ENCODE measurements at regions not wholly inside any gene's neighbourhood (a gene's known extent, or its start where the extent isn't known, plus 50 kb on each side); places are given as distances from the start of the nearest gene placed in this dataset.

GRCh38 chr14:58846682-58847465 is 209.1 kb downstream of the DACT1 start:
- H3K36me3 ChIP-seq (replicated peaks in 1 of 2; ENCODE audit: control insufficient read depth in 1 of 2, insufficient read depth in 2 of 2, low read length in 2 of 2): no peaks in the 10 kb centered on the region
- 32% methylated on average over 5 of the region's 5 CpGs for WGBS (ENCODE audit: low lambda C conversion rate)
- no peaks in the 10 kb centered on the region for H3K9me3 ChIP-seq (ENCODE audit: low read length)
- BruUV-seq (replicated peaks): no TSS peak
- H3K4me2 ChIP-seq (ENCODE audit: low read depth, low read length): no peak overlapping the region
- in situ Hi-C loops (cut with HindIII; ENCODE audit: extremely low pct_ligation_motif_present, low pct_unique_long_range_greater_than_20kb) (no loop called here), intact Hi-C loops (cut with micrococcal nuclease; ENCODE audit: unreplicated experiment) (no loop called here)
- FAIRE-seq: no peak
- no peaks in the 10 kb centered on the region; a peak in 1 of 5 replicates for H3K27me3 ChIP-seq (ENCODE audit: control insufficient read depth in 1 of 2, insufficient read depth in 2 of 2, low read length in 2 of 2)
- no peaks in the 10 kb centered on the region for H3K79me2 ChIP-seq (ENCODE audit: insufficient read depth, low read length)
- DNase-seq (ENCODE audit: low spot score): no peak
- no peaks in the 10 kb centered on the region for H4K20me1 ChIP-seq (ENCODE audit: insufficient read depth, low read length)
- ChIA-PET CTCF (ENCODE audit: low intra/inter-chr PET ratio, low total read pairs) (no interaction called here), POLR2A (no interaction called here)
- no peak for ATAC-seq
- peaks cover 6% of the 10 kb centered on the region; the same call in 1 of the 2 replicates for H3K4me1 ChIP-seq (ENCODE audit: insufficient read depth, low read length)
- no peak overlapping the region for H3K4me3 ChIP-seq (replicated peaks in 1 of 3; ENCODE audit: insufficient read depth in 1 of 3, low read depth in 2 of 3, low read length in 3 of 3)
- H3K27ac ChIP-seq (ENCODE audit: extremely low read length, insufficient read depth, low read length): no peak overlapping the region
- H2AFZ ChIP-seq (ENCODE audit: low read length): no peak overlapping the region
- no peak overlapping the region for H3K9ac ChIP-seq (ENCODE audit: insufficient read depth, low read depth, low read length)
- TF ChIP-seq, protein P1, sequence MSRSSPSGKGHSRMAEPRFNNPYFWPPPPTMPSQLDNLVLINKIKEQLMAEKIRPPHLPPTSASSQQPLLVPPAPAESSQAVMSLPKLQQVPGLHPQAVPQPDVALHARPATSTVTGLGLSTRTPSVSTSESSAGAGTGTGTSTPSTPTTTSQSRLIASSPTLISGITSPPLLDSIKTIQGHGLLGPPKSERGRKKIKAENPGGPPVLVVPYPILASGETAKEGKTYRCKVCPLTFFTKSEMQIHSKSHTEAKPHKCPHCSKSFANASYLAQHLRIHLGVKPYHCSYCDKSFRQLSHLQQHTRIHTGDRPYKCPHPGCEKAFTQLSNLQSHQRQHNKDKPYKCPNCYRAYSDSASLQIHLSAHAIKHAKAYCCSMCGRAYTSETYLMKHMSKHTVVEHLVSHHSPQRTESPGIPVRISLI (CRISPR knock-in tag; IDR thresholded peaks at IDR 0.05; ENCODE audit: borderline replicate concordance): no peak
- TF ChIP-seq BHLHE40 (IDR thresholded peaks at IDR 0.05; ENCODE audit: low read length) (no peak), ATF5 (CRISPR knock-in tag; IDR thresholded peaks at IDR 0.05; ENCODE audit: low read depth) (no peak), ZNF709 (CRISPR knock-in tag; IDR thresholded peaks at IDR 0.05) (no peak), NFRKB (IDR thresholded peaks at IDR 0.05) (no peak), FIP1L1 (IDR thresholded peaks at IDR 0.05; ENCODE audit: borderline replicate concordance, insufficient read depth, low read depth, low read length) (no peak), SIX4 (CRISPR knock-in tag; IDR thresholded peaks at IDR 0.05) (no peak), PRDM4 (CRISPR knock-in tag; IDR thresholded peaks at IDR 0.05; ENCODE audit: borderline replicate concordance) (no peak), RBAK (CRISPR knock-in tag; IDR thresholded peaks at IDR 0.05) (no peak), EHMT2 (IDR thresholded peaks at IDR 0.05; ENCODE audit: borderline replicate concordance, low read depth, low read length) (no peak), ZNF558 (CRISPR knock-in tag; IDR thresholded peaks at IDR 0.05; ENCODE audit: borderline replicate concordance) (no peak), ZNF12 (CRISPR knock-in tag; IDR thresholded peaks at IDR 0.05) (no peak), KAT2B (IDR thresholded peaks at IDR 0.05; ENCODE audit: borderline replicate concordance, low read depth, low read length) (no peak), YEATS4 (CRISPR knock-in tag; IDR thresholded peaks at IDR 0.05; ENCODE audit: borderline replicate concordance) (no peak)
- TF ChIP-seq, protein P2, sequence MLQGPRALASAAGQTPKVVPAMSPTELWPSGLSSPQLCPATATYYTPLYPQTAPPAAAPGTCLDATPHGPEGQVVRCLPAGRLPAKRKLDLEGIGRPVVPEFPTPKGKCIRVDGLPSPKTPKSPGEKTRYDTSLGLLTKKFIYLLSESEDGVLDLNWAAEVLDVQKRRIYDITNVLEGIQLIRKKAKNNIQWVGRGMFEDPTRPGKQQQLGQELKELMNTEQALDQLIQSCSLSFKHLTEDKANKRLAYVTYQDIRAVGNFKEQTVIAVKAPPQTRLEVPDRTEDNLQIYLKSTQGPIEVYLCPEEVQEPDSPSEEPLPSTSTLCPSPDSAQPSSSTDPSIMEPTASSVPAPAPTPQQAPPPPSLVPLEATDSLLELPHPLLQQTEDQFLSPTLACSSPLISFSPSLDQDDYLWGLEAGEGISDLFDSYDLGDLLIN (CRISPR knock-in tag; IDR thresholded peaks at IDR 0.05; ENCODE audit: borderline replicate concordance): no peak
- TF ChIP-seq, protein P3, sequence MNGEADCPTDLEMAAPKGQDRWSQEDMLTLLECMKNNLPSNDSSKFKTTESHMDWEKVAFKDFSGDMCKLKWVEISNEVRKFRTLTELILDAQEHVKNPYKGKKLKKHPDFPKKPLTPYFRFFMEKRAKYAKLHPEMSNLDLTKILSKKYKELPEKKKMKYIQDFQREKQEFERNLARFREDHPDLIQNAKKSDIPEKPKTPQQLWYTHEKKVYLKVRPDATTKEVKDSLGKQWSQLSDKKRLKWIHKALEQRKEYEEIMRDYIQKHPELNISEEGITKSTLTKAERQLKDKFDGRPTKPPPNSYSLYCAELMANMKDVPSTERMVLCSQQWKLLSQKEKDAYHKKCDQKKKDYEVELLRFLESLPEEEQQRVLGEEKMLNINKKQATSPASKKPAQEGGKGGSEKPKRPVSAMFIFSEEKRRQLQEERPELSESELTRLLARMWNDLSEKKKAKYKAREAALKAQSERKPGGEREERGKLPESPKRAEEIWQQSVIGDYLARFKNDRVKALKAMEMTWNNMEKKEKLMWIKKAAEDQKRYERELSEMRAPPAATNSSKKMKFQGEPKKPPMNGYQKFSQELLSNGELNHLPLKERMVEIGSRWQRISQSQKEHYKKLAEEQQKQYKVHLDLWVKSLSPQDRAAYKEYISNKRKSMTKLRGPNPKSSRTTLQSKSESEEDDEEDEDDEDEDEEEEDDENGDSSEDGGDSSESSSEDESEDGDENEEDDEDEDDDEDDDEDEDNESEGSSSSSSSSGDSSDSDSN (CRISPR knock-in tag; IDR thresholded peaks at IDR 0.05): no peak

Data from HepG2 (cell line).